Karpas-422 (cell line): ENCODE measurements at regions not wholly inside any gene's neighbourhood (a gene's known extent, or its start where the extent isn't known, plus 50 kb on each side); places are given as distances from the start of the nearest gene placed in this dataset.

Experiments used
- DNase-seq: peaks from one replicate; pipeline ENCODE4 v3.0.0-alpha.2; 2015
- H2AFZ ChIP-seq: fragments of 200-600 bp; sonication (generic); 2 replicates; pipeline ENCODE4 v1.6.1; 2014; ENCODE audit warnings: antibody characterized with exemption, low read length, mixed read lengths
- H3K27ac ChIP-seq: fragments of 200-600 bp; sonication (generic); 2 replicates; pipeline ENCODE4 v1.5.1; 2014; ENCODE audit warnings: mild to moderate bottlenecking, low read length, moderate library complexity
- H3K27me3 ChIP-seq: fragments of 200-600 bp; sonication (generic); 2 replicates; pipeline ENCODE4 v1.6.1; 2014; ENCODE audit warnings: low read length, mixed read lengths
- H3K36me3 ChIP-seq: fragments of 200-600 bp; sonication (generic); 2 replicates; pipeline ENCODE4 v1.6.1; 2014; ENCODE audit warnings: low read length, mixed read lengths; ENCODE audit not compliant: insufficient read depth
- H3K4me1 ChIP-seq: fragments of 200-600 bp; sonication (generic); 2 replicates; pipeline ENCODE4 v1.6.1; 2014; ENCODE audit warnings: mild to moderate bottlenecking, low read length, mixed read lengths
- H3K4me2 ChIP-seq: fragments of 200-600 bp; sonication (generic); 2 replicates; pipeline ENCODE4 v1.6.1; 2014; ENCODE audit warnings: low read length, low read depth, mild to moderate bottlenecking; ENCODE audit not compliant: poor library complexity, severe bottlenecking
- H3K4me3 ChIP-seq: fragments of 200-600 bp; sonication (generic); 2 replicates; pipeline ENCODE4 v1.5.1; 2014; ENCODE audit warnings: mild to moderate bottlenecking, antibody characterized with exemption, low read length, mixed read lengths
- H3K79me2 ChIP-seq: fragments of 200-600 bp; sonication (generic); 2 replicates; pipeline ENCODE4 v1.6.1; 2014; ENCODE audit warnings: mild to moderate bottlenecking, low read length, mixed read lengths
- H3K9ac ChIP-seq: fragments of 200-600 bp; sonication (generic); 2 replicates; pipeline ENCODE4 v1.6.0; 2014; ENCODE audit warnings: low read length
- H3K9me2 ChIP-seq: fragments of 200-600 bp; sonication (generic), shearing (Covaris generic); replicated peaks from 2 replicates; pipeline ENCODE4 v1.6.0; 2014; ENCODE audit warnings: mild to moderate bottlenecking, low read length, moderate library complexity; ENCODE audit not compliant: insufficient read depth
- H3K9me3 ChIP-seq: fragments of 300-700, 200-600 bp; sonication (generic); 2 replicates; pipeline ENCODE4 v1.6.1; 2014; ENCODE audit warnings: low read length, mixed read lengths
- H4K20me1 ChIP-seq: fragments of 200-600 bp; sonication (generic); 2 replicates; pipeline ENCODE4 v1.6.1; 2014; ENCODE audit warnings: mild to moderate bottlenecking, antibody characterized with exemption, low read length, low read depth; ENCODE audit not compliant: insufficient read depth

DNA sequence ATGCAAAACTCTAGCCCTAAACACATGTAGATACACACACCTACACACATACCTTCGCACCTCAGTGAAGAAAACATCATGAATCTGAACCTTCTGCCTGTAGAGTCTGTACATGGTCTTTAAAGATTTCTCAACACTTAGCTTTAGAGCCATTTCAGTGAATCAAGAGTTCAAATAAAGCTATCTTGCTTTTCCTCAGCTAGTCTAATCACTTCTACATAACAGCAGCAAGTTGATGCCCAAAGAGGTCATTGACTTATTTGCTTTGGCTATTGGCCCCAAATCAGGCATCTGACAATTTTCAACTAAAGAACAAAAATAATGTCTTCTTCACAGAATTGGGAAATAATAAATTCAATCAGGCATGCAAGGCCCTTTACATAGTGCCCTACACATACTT is 127.9 kb upstream of the SGCD start:
- H3K9me2 ChIP-seq = 0 out of 2 replicates have a peak, but pooled peaks cover 4% of the 10 kb centered on the region
- H3K27me3 ChIP-seq = no peaks in the 10 kb centered on the region
- H3K4me1 ChIP-seq = no peaks in the 10 kb centered on the region
- H3K4me3 ChIP-seq = no peak overlapping the region
- H4K20me1 ChIP-seq = no peaks in the 10 kb centered on the region
- H3K9me3 ChIP-seq = no peaks in the 10 kb centered on the region
- H3K79me2 ChIP-seq = no peaks in the 10 kb centered on the region
- no peak overlapping the region for H3K27ac ChIP-seq
- no peak for DNase-seq
- H3K4me2 ChIP-seq = no peak overlapping the region
- H3K9ac ChIP-seq = no peak overlapping the region
- H3K36me3 ChIP-seq = no peaks in the 10 kb centered on the region
- no peak overlapping the region for H2AFZ ChIP-seq

DNA sequence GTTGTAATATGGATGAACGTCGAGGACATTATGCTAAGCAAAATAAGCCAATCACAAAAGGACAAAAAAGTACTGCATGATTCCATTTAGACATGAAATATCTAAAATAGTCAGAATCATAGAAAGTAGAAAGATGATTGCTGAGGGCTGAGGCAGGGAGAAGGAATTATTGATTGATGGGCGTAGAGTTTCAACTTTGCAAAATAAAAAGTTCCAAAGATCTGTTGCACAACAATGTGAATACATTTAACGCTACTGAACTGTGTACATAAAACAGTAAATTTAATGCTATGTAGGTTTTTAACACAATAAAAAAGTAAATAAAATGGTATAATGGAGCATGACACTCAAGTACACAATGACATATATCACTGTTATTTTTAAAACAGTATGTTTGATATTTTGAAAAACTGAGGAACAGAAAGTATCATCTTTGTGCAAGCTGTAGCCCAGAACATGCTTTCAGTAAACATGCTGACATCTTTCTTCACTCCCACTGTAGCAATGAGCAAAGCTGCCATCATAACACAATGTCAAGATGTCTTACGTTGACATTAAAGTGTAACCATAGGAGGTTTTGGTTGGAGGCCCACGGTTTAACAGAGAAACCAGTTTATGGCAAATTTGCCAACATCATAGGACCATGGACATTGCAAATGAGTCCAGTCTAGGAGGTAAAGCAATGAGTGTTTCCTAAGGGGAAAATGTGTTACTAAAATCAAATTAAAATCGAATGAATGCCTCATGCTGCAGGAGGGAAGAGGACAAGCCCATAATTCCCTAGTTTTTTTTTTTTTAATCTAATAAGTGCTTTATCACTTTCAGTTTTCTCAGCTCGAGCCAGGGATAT is 125.8 kb upstream of the SGCD start:
- Histone ChIP-seq H3K9ac (no peak overlapping the region), H3K4me1 (no peaks in the 10 kb centered on the region), H3K79me2 (no peaks in the 10 kb centered on the region), H3K4me3 (no peak overlapping the region), H3K9me3 (no peaks in the 10 kb centered on the region), H4K20me1 (no peaks in the 10 kb centered on the region), H3K27me3 (no peaks in the 10 kb centered on the region), H3K36me3 (no peaks in the 10 kb centered on the region), H3K4me2 (no peak overlapping the region), H3K9me2 (0 out of 2 replicates have a peak, but pooled peaks cover 4% of the 10 kb centered on the region), H2AFZ (no peak overlapping the region), H3K27ac (no peak overlapping the region)
- no peak for DNase-seq

DNA sequence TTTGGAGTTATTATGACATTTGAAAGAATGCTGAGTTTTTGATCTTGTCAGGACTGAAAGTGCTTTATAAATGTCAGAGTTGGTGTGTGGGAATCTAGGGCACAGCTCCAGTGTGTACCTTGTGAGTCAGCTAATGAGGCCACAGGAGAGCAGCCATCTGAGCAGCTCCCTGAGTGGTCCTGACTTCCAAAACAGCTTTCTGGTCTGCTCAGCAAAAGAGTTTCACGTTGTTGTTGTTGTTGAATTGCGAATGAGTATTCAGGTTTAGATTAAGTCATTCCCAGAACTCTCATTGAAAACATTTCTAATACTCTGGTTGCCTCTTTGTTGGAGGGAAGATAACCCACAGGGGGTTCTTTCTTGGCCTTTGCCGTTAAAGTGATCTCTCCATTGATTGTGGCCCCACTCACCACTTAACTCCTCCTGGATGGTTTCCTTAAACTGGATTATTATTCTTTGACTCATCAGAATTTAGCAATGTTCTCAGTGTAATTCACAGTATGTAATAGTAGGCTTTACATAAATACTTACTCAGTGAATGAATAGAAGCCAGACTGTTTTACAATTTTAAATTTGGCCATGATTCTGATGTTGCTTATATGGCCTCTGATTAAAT is 125.1 kb upstream of the SGCD start:
- no peak overlapping the region for H3K4me2 ChIP-seq
- H3K27me3 ChIP-seq = no peaks in the 10 kb centered on the region
- H3K27ac ChIP-seq = no peak overlapping the region
- no peaks in the 10 kb centered on the region for H3K4me1 ChIP-seq
- H4K20me1 ChIP-seq = no peaks in the 10 kb centered on the region
- no peaks in the 10 kb centered on the region for H3K79me2 ChIP-seq
- no peaks in the 10 kb centered on the region for H3K36me3 ChIP-seq
- H3K9ac ChIP-seq = no peak overlapping the region
- no peak overlapping the region for H3K4me3 ChIP-seq
- no peak for DNase-seq
- no peak overlapping the region for H2AFZ ChIP-seq
- 0 out of 2 replicates have a peak, but pooled peaks cover 4% of the 10 kb centered on the region for H3K9me2 ChIP-seq
- no peaks in the 10 kb centered on the region for H3K9me3 ChIP-seq

DNA sequence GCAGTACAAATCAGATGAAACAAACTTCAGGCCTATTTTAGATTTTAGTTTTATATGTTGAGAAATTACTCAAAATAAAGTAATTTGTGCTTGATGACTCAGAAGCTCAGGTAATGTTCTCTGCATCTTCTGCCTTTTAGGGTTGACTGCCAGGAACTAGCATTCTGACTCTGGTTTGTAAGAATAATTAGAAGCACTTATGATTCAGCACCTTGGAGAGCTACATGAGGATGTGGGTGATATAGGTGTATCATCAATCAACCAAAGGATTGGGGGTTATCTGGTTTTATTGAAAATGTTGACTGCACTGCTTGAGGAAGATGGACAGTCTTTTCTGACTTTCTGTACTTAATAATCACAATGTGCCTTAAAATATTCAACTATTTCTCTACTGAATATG is 118.7 kb upstream of the SGCD start:
- H2AFZ ChIP-seq = no peak overlapping the region

DNA sequence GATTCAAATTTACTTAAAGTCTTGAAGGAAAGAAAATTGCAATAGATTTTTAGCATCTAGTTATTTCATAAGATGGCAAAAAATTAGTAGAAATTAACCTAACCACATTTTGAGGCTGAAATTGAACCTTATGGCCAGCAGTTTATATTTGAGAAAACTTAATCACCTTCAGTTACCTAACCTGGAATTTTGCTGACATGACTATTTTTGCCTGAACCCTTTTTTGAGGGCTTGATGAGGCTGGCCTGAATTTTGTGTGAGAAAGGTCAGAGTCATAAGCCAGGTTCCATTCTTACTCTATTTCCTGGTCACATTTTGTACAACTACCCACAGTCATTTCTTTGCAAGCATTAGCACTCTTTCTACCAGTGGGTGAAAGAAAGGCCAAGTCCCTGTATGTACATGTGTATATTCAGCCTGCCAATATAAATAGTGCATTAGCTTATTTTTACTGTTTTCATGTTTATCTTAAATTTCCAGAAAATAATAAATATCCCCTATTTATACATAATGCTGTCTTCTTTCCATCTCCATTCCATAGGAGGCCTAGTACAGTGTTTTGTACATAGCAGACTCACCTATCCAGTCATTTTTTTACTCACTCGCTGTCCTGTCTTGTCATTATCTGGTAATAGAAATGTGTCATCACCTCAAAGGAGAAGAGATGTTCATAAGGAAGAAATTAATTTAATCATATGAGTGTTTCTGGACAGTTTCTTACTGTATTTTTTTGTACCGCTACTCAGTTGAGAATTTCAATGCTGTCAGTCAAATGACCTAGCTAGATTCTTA is 108.4 kb upstream of the SGCD start:
- Histone ChIP-seq H3K27me3 (no peaks in the 10 kb centered on the region), H3K27ac (no peak overlapping the region), H3K36me3 (no peaks in the 10 kb centered on the region), H4K20me1 (no peaks in the 10 kb centered on the region), H2AFZ (no peak overlapping the region), H3K9me2 (no peaks in the 10 kb centered on the region; the same call in 1 of the 2 replicates), H3K4me1 (no peaks in the 10 kb centered on the region), H3K4me2 (no peak overlapping the region), H3K4me3 (no peak overlapping the region), H3K9ac (no peak overlapping the region), H3K9me3 (no peaks in the 10 kb centered on the region), H3K79me2 (no peaks in the 10 kb centered on the region)
- no peak for DNase-seq

More for the DNA sequence above, 118.7 kb upstream of the SGCD start:
- H3K9me3 ChIP-seq = no peaks in the 10 kb centered on the region; the same call in 1 of the 2 replicates
- H4K20me1 ChIP-seq = no peaks in the 10 kb centered on the region
- no peak overlapping the region for H3K27ac ChIP-seq
- H3K4me2 ChIP-seq = no peak overlapping the region
- H3K4me1 ChIP-seq = no peaks in the 10 kb centered on the region
- no peak overlapping the region for H3K9ac ChIP-seq
- no peaks in the 10 kb centered on the region for H3K79me2 ChIP-seq
- H3K27me3 ChIP-seq = no peaks in the 10 kb centered on the region
- no peaks in the 10 kb centered on the region for H3K36me3 ChIP-seq
- peak; percentile 50 for DNase-seq
- H3K4me3 ChIP-seq = no peak overlapping the region
- H3K9me2 ChIP-seq = no peaks in the 10 kb centered on the region

DNA sequence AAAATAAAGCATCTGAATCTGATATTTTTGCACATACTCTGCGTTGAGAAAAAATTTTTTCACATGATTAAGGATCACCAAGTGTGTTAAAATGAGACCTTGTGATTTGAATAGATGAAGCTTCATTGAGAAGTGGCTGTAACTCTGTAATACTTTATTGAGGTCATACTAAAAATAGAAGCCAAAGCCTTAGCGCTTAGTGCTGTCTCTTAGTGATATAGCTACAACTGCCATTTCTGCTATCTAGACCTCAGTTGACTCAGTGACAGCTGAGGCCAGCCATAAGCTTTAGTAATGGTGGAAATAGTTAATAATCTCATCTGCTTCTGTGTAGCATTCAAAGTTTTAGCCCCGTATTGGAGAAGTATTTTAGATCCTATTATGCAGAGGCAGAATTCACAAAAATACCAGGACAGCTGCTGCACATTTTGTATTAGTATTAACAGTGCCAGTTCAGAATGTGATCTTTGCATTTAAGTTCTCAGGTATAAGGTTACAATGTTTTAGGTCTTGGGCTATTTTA is 107.4 kb upstream of the SGCD start:
- Histone ChIP-seq H3K27ac (no peak overlapping the region), H2AFZ (no peak overlapping the region), H3K4me1 (no peaks in the 10 kb centered on the region), H3K9me3 (no peaks in the 10 kb centered on the region), H3K27me3 (no peaks in the 10 kb centered on the region), H3K4me3 (no peak overlapping the region), H3K9ac (no peak overlapping the region), H4K20me1 (no peaks in the 10 kb centered on the region), H3K4me2 (no peak overlapping the region), H3K79me2 (no peaks in the 10 kb centered on the region), H3K36me3 (no peaks in the 10 kb centered on the region), H3K9me2 (no peaks in the 10 kb centered on the region; the same call in 1 of the 2 replicates)
- no peak for DNase-seq

DNA sequence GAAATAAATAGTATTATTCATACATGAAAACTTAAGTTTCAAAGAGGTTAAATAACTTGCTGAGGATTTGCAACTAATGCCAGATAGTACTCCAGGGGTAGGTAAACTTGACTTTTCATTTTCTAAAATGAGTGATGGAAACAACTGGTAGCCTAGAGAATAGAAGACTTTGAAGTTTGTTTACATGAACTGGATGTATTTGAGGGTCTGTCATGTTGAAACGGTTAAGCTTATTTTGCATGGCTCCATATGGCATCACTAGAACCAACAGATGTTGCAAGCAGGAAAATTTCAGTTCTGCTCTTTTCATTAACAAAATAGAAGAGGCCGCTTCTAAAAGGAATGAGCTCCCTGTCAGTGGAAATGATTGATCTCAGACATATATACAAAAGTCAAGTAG is 105.1 kb upstream of the SGCD start:
- Histone ChIP-seq H3K4me2 (no peak overlapping the region), H3K36me3 (no peaks in the 10 kb centered on the region), H2AFZ (no peak overlapping the region), H3K4me3 (no peak overlapping the region), H3K79me2 (no peaks in the 10 kb centered on the region), H3K9ac (no peak overlapping the region), H3K27ac (no peak overlapping the region), H4K20me1 (no peaks in the 10 kb centered on the region), H3K4me1 (no peaks in the 10 kb centered on the region), H3K9me2 (no peaks in the 10 kb centered on the region; the same call in 1 of the 2 replicates), H3K27me3 (no peaks in the 10 kb centered on the region), H3K9me3 (no peaks in the 10 kb centered on the region)
- DNase-seq = no peak

DNA sequence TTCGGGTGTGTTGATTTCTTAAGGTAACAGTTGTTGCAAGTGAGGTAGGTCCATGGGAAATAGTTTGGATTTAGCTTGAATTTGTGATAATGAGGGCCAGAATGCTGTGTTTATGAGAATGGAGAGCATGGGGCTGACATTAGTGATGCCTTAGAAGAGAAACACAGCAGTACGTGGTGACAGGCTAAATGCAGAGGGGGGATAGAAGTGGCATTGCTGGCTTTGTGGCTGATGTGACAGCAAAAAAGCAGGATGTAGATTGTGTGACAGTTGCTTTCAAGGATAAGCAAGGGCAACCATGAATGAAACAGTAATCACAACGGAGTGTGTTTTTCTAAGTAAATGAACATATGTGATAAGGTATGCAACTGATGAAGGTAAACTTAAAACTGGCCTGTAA is 103.4 kb upstream of the SGCD start:
- Histone ChIP-seq H3K9me2 (no peaks in the 10 kb centered on the region; the same call in 1 of the 2 replicates), H3K36me3 (no peaks in the 10 kb centered on the region), H4K20me1 (no peaks in the 10 kb centered on the region), H3K9me3 (no peaks in the 10 kb centered on the region), H2AFZ (no peak overlapping the region), H3K4me3 (no peak overlapping the region), H3K27ac (no peak overlapping the region), H3K27me3 (no peaks in the 10 kb centered on the region), H3K4me2 (no peak overlapping the region), H3K79me2 (no peaks in the 10 kb centered on the region), H3K4me1 (no peaks in the 10 kb centered on the region), H3K9ac (no peak overlapping the region)
- no peak for DNase-seq
